Neural cell (in vitro differentiated cells): ENCODE measurements at regions not wholly inside any gene's neighbourhood (a gene's known extent, or its start where the extent isn't known, plus 50 kb on each side); places are given as distances from the start of the nearest gene placed in this dataset.

Source experiments
- H2AFZ ChIP-seq: fragments of 200-600, 300-800 bp; sonication (generic), shearing (Covaris generic); 2 replicates; pipeline ENCODE4 v1.6.0; 2014; ENCODE audit warnings: low read depth, mild to moderate bottlenecking, antibody characterized with exemption, low read length, moderate library complexity
- H3F3A ChIP-seq: fragments of 200-600 bp; shearing (Covaris generic); 2 replicates; pipeline ENCODE4 v1.6.1; 2016; ENCODE audit warnings: mild to moderate bottlenecking, moderate library complexity, mixed read lengths, antibody characterized with exemption, low read length; ENCODE audit not compliant: insufficient read depth, poor library complexity, severe bottlenecking
- H3K27ac ChIP-seq: fragments of 200-600, 300-800 bp; sonication (generic), shearing (Covaris generic); 2 replicates; pipeline ENCODE4 v1.5.1; 2014; ENCODE audit warnings: mild to moderate bottlenecking, low read length, moderate library complexity
- H3K27me3 ChIP-seq: fragments of 300-800, 200-600 bp; sonication (generic), shearing (Covaris generic); 2 replicates; pipeline ENCODE4 v1.6.0; 2014; ENCODE audit warnings: mild to moderate bottlenecking, low read depth, low read length, moderate library complexity; ENCODE audit not compliant: insufficient read depth
- H3K36me3 ChIP-seq: fragments of 300-800, 200-600 bp; sonication (generic), shearing (Covaris generic); 2 replicates; pipeline ENCODE4 v1.5.1; 2014; ENCODE audit warnings: mild to moderate bottlenecking, antibody characterized with exemption, low read length, moderate library complexity; ENCODE audit not compliant: insufficient read depth
- H3K4me2 ChIP-seq: fragments of 300-800, 200-600 bp; sonication (generic), shearing (Covaris generic); 2 replicates; pipeline ENCODE4 v1.6.0; 2014; ENCODE audit warnings: mild to moderate bottlenecking, low read length
- H3K4me3 ChIP-seq: fragments of 300-800, 200-600 bp; sonication (generic), shearing (Covaris generic); 2 replicates; pipeline ENCODE4 v1.5.1; 2014; ENCODE audit warnings: mild to moderate bottlenecking, low read length, moderate library complexity
- H3K79me2 ChIP-seq: fragments of 200-600 bp; shearing (Covaris generic); replicated peaks from 2 replicates; pipeline ENCODE4 v1.6.0; 2014; ENCODE audit warnings: mild to moderate bottlenecking, low read length, moderate library complexity; ENCODE audit not compliant: insufficient read depth
- H3K9ac ChIP-seq: fragments of 300-800, 200-600 bp; sonication (generic), shearing (Covaris generic); 2 replicates; pipeline ENCODE4 v1.6.1; 2016; ENCODE audit warnings: mild to moderate bottlenecking, low read length, mixed read lengths
- H3K9me2 ChIP-seq: fragments of 200-600 bp; shearing (Covaris generic); 2 replicates; pipeline ENCODE4 v1.6.1; 2016; ENCODE audit warnings: mild to moderate bottlenecking, low read length, mixed read lengths; ENCODE audit not compliant: insufficient read depth
- H3K9me3 ChIP-seq: fragments of 200-600, 300-800 bp; sonication (generic), shearing (Covaris generic); 2 replicates; pipeline ENCODE4 v1.6.1; 2016; ENCODE audit warnings: mild to moderate bottlenecking, mixed run types, low read length, moderate library complexity, mixed read lengths
- H4K20me1 ChIP-seq: fragments of 200-600 bp; shearing (Covaris generic); 2 replicates; pipeline ENCODE4 v1.6.1; 2016; ENCODE audit warnings: mild to moderate bottlenecking, mixed run types; ENCODE audit not compliant: insufficient read depth
- EP300 ChIP-seq: fragments of 450-650 bp; conservative IDR thresholded peaks from 2 replicates; pipeline ENCODE4 v1.6.1; 2014; ENCODE audit warnings: antibody characterized with exemption, mild to moderate bottlenecking, moderate library complexity; ENCODE audit not compliant: poor library complexity, severe bottlenecking
- EZH2 ChIP-seq: fragments of 200-600, 300-800 bp; shearing (Covaris generic), sonication (generic); IDR thresholded peaks from 2 replicates; pipeline ENCODE4 v1.6.1; 2014; ENCODE audit warnings: antibody characterized with exemption, low read length, borderline replicate concordance, mild to moderate bottlenecking; ENCODE audit not compliant: insufficient read depth, poor library complexity, severe bottlenecking
- MXI1 ChIP-seq: fragments of 450-650 bp; conservative IDR thresholded peaks from 2 replicates; pipeline ENCODE4 v1.6.1; 2014; ENCODE audit warnings: antibody characterized with exemption, mild to moderate bottlenecking; ENCODE audit not compliant: poor library complexity, severe bottlenecking
- POLR2AphosphoS5 ChIP-seq: IDR thresholded peaks from 2 replicates; pipeline ENCODE4 v1.6.1; 2012
- RAD21 ChIP-seq: fragments of 450-650 bp; conservative IDR thresholded peaks from 2 replicates; pipeline ENCODE4 v1.6.1; 2014; ENCODE audit warnings: antibody characterized with exemption, mild to moderate bottlenecking, moderate library complexity
- REST ChIP-seq: IDR thresholded peaks from 2 replicates; pipeline ENCODE4 v1.6.1; 2012; ENCODE audit warnings: borderline replicate concordance
- SMC3 ChIP-seq: fragments of 450-650 bp; conservative IDR thresholded peaks from 2 replicates; pipeline ENCODE4 v1.6.1; 2014; ENCODE audit warnings: antibody characterized with exemption, mild to moderate bottlenecking, moderate library complexity; ENCODE audit not compliant: poor library complexity
- TAF1 ChIP-seq: IDR thresholded peaks from 2 replicates; pipeline ENCODE4 v1.6.1; 2012; ENCODE audit warnings: low read depth
- TF ChIP-seq, protein P1 (sequence below): fragments of 450-650 bp; IDR thresholded peaks from 2 replicates; pipeline ENCODE4 v1.5.1; 2014; ENCODE audit warnings: antibody characterized with exemption, mild to moderate bottlenecking, moderate library complexity; ENCODE audit not compliant: poor library complexity, severe bottlenecking

- Histone ChIP-seq H3K36me3 (no peaks in the 10 kb centered on the region), H4K20me1 (no peaks in the 10 kb centered on the region), H3K9ac (peak overlapping the region; percentile 24), H3K27ac (peak overlapping the region; percentile 27), H2AFZ (peak overlapping the region; percentile 31), H3K4me3 (no peak overlapping the region), H3K9me2 (no peaks in the 10 kb centered on the region), H3K4me2 (no peak overlapping the region), H3K79me2 (no peaks in the 10 kb centered on the region), H3K27me3 (no peaks in the 10 kb centered on the region), H3K9me3 (no peaks in the 10 kb centered on the region), H3F3A (no peaks in the 10 kb centered on the region)
- TF ChIP-seq POLR2AphosphoS5 (peak; percentile 30), TAF1 (no peak), REST (peak; percentile 84), EP300 (no peak)
Observed at GRCh38 chr2:239803766-239804115, 221.4 kb downstream of the NDUFA10 start.

GRCh38 chr2:239803102-239803765 lies 221.9 kb downstream of the NDUFA10 start:
- Histone ChIP-seq H3K27me3 (no peaks in the 10 kb centered on the region), H3K79me2 (no peaks in the 10 kb centered on the region), H3K4me3 (no peak overlapping the region), H3K9me3 (no peaks in the 10 kb centered on the region), H2AFZ (peak overlapping the region; percentile 31), H3K27ac (peak overlapping the region; percentile 27), H3K36me3 (no peaks in the 10 kb centered on the region), H3K4me2 (no peak overlapping the region), H3K9me2 (no peaks in the 10 kb centered on the region), H3K9ac (no peak overlapping the region), H3F3A (no peaks in the 10 kb centered on the region), H4K20me1 (no peaks in the 10 kb centered on the region)
- TF ChIP-seq, protein P1, sequence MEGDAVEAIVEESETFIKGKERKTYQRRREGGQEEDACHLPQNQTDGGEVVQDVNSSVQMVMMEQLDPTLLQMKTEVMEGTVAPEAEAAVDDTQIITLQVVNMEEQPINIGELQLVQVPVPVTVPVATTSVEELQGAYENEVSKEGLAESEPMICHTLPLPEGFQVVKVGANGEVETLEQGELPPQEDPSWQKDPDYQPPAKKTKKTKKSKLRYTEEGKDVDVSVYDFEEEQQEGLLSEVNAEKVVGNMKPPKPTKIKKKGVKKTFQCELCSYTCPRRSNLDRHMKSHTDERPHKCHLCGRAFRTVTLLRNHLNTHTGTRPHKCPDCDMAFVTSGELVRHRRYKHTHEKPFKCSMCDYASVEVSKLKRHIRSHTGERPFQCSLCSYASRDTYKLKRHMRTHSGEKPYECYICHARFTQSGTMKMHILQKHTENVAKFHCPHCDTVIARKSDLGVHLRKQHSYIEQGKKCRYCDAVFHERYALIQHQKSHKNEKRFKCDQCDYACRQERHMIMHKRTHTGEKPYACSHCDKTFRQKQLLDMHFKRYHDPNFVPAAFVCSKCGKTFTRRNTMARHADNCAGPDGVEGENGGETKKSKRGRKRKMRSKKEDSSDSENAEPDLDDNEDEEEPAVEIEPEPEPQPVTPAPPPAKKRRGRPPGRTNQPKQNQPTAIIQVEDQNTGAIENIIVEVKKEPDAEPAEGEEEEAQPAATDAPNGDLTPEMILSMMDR, result no peak
- no peak for TF ChIP-seq TAF1

GRCh38 chr2:239802185-239802649 lies 222.9 kb downstream of the NDUFA10 start:
- no peaks in the 10 kb centered on the region for H3K9me3 ChIP-seq
- no peaks in the 10 kb centered on the region for H3K36me3 ChIP-seq
- H3K9me2 ChIP-seq, result no peaks in the 10 kb centered on the region
- no peak overlapping the region for H2AFZ ChIP-seq
- H3K4me2 ChIP-seq, result no peak overlapping the region
- no peaks in the 10 kb centered on the region for H3K27me3 ChIP-seq
- no peak overlapping the region for H3K27ac ChIP-seq
- no peak overlapping the region for H3K4me3 ChIP-seq
- H3K79me2 ChIP-seq, result no peaks in the 10 kb centered on the region
- TF ChIP-seq TAF1 (no peak), SMC3 (no peak), REST (no peak), RAD21 (no peak), MXI1 (no peak), EZH2 (no peak), EP300 (no peak)
- TF ChIP-seq, protein P1, result no peak
- H3F3A ChIP-seq, result no peaks in the 10 kb centered on the region
- H4K20me1 ChIP-seq, result no peaks in the 10 kb centered on the region
- no peak overlapping the region for H3K9ac ChIP-seq
